Adrenal gland (tissue), 9 donors: ENCODE measurements at regions not wholly inside any gene's neighbourhood (a gene's known extent, or its start where the extent isn't known, plus 50 kb on each side); places are given as distances from the start of the nearest gene placed in this dataset.

Experiments
- DNase-seq, 7 donors: peaks; one replicate each; pipeline ENCODE4 v3.0.0-alpha.2; 2019 to 2020
- H3K27ac ChIP-seq, 5 donors: fragments of 200-600 bp; sonication (generic) in 4 of 5; 1 replicate in 3 of 5; 2 replicates in 2 of 5; pipeline versions ENCODE4 v1.5.1 to v1.8.0; 2016 to 2020; ENCODE audit warnings: mild to moderate bottlenecking in 1 of 5
- H3K27me3 ChIP-seq: fragments of 200-600 bp; 2 replicates; pipeline ENCODE4 v1.8.0; 2021
- H3K36me3 ChIP-seq, 2 donors: fragments of 200-600 bp; replicated peaks in 1 of 2; 1 replicate in 1 of 2; 2 replicates in 1 of 2; pipeline versions ENCODE4 v1.5.1 to v1.8.0; 2018 to 2022
- H3K4me1 ChIP-seq, 2 donors: fragments of 200-600 bp; replicated peaks in 1 of 2; 1 replicate in 1 of 2; 2 replicates in 1 of 2; pipeline versions ENCODE4 v1.5.1 to v1.8.0; 2018 to 2021
- H3K4me3 ChIP-seq, 4 donors: fragments of 200-600 bp; sonication (generic) in 3 of 4; one replicate each; pipeline ENCODE4 v1.5.1; 2016 to 2018
- H3K9me3 ChIP-seq, 3 donors: fragments of 200-600 bp; sonication (generic) in 1 of 3; replicated peaks in 1 of 3; 1 replicate in 2 of 3; 2 replicates in 1 of 3; pipeline versions ENCODE4 v1.5.1 to v1.8.0; 2016 to 2021
- CTCF ChIP-seq, 6 experiments: fragments of 450-650 bp in 4 of 6; fragments of 200-600 bp in 2 of 6; sonication (generic) in 1 of 6; IDR thresholded peaks; 1 replicate in 5 of 6; 2 replicates in 1 of 6; pipeline versions ENCODE4 v1.5.1 to v1.8.0; 2016 to 2021; ENCODE audit warnings: antibody characterized with exemption in 6 of 6, mild to moderate bottlenecking in 2 of 6, moderate library complexity in 1 of 6
- POLR2A ChIP-seq, 2 donors: fragments of 450-650 bp; IDR thresholded peaks; one replicate each; pipeline ENCODE4 v1.6.1; 2017; ENCODE audit warnings: antibody characterized with exemption in 2 of 2, mild to moderate bottlenecking in 2 of 2, moderate library complexity in 1 of 2
- WGBS, 4 donors: extraction: QIAGEN DNeasy Blood & Tissue Kit in 2 of 4; methylation state at CpG; one replicate each; pipeline versions ENCODE4 v1.1.5 to v1.1.7; 2013 to 2017; 5-methylcytosine and 5-hydroxymethylcytosine counted together
- intact Hi-C, 2 donors: fragments of 100-400 bp; cut with DNase I; formaldehyde crosslinking; loops; one replicate each; pipeline versions ENCODE4 v1.14.1 to v1.15.0; 2022 to 2023
- donor health status: healthy with polysubstance abuse.
- donor health status: Bipolar disorder and iron deficiency.
- donor health status: DM: yes; HTN: yes; CAD: no.
- donor health status: DM: no; HTN: no; CAD: no.
- donor health status: DM: no; HTN: no; CAD: no.

GRCh38 chr16:73732143-73732542 is 564.5 kb upstream of the PSMD7 start:
- no peaks in the 10 kb centered on the region for H3K36me3 ChIP-seq
- 76 to 90% (median 78%) methylated on average over 1 of the region's 1 CpG for WGBS, 4 donors
- TF ChIP-seq CTCF (IDR thresholded peaks at IDR 0.05): no peak
- TF ChIP-seq POLR2A (IDR thresholded peaks at IDR 0.05): no peak
- no peak overlapping the region for H3K4me3 ChIP-seq
- DNase-seq: no peak
- H3K27me3 ChIP-seq: no peaks in the 10 kb centered on the region
- no peaks in the 10 kb centered on the region for H3K9me3 ChIP-seq
- no peak overlapping the region for H3K27ac ChIP-seq
- H3K4me1 ChIP-seq: no peaks in the 10 kb centered on the region
- intact Hi-C loops: no loop called here

GRCh38 chr16:73730481-73731090 is 566.0 kb upstream of the PSMD7 start:
- Histone ChIP-seq H3K4me3 (no peak overlapping the region), H3K27me3 (no peaks in the 10 kb centered on the region), H3K4me1 (no peaks in the 10 kb centered on the region), H3K36me3 (no peaks in the 10 kb centered on the region), H3K9me3 (no peaks in the 10 kb centered on the region), H3K27ac (no peak overlapping the region)
- TF ChIP-seq POLR2A (IDR thresholded peaks at IDR 0.05): no peak
- no peak for TF ChIP-seq CTCF (IDR thresholded peaks at IDR 0.05)
- no peak for DNase-seq
- 83 to 89% (median 87%) methylated on average over 15 of the region's 15 CpGs for WGBS, 4 donors
- intact Hi-C loops: no loop called here

DNA sequence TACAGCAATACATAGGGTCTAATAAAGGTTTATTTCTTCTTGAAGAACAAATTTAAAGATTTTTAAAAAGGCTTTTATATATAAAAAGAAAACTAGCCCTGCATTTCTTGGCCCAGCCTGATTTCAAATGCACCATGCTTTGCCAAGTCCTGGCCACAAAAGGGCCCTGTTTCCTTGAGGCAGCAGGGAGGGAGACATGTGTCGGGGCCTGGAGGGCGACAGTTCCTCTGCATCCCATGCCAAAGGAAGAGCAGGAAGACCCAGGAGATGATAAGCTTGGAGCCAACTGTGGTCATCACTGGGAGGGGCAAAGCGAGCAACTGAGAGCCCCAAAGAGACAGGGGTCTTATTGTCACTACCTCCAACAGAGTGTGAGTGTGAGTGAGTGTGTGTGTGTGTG is 571.5 kb upstream of the PSMD7 start:
- intact Hi-C loops: loop anchor here in 1 of 2 donors (10.0 kb wide), 1 partner anchor 150 kb away; no protein-coding TSS in a partner anchor
- H3K4me1 ChIP-seq: no peaks in the 10 kb centered on the region
- H3K27ac ChIP-seq: no peak overlapping the region
- no peak overlapping the region for H3K4me3 ChIP-seq
- H3K9me3 ChIP-seq: no peaks in the 10 kb centered on the region
- H3K36me3 ChIP-seq: no peaks in the 10 kb centered on the region
- DNase-seq: no peak
- 77 to 85% (median 82%) methylated on average over 3 of the region's 3 CpGs for WGBS, 4 donors
- TF ChIP-seq POLR2A (IDR thresholded peaks at IDR 0.05): no peak
- TF ChIP-seq CTCF (IDR thresholded peaks at IDR 0.05): no peak
- no peaks in the 10 kb centered on the region for H3K27me3 ChIP-seq

DNA sequence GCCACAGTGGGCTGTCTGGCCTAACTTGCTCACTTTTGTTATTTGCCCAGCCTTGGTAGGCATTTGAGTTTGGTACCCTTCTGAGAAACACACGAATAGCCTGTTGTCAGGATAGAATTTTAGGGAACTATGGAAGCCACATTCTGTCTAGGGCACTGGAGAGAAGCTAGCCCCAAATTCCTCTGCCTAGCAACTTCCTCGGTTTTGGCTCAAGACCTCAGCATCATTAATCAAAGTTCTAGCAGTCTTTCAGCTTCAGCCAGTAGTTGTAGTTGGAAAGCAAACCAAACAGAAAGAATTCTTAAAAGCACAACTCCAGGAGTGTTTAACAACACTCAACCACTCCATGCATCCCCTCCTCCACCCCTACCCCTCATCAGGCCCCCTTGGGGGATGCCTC is 572.1 kb upstream of the PSMD7 start:
- no peak for DNase-seq
- Histone ChIP-seq H3K27me3 (no peaks in the 10 kb centered on the region), H3K4me3 (no peak overlapping the region)

More for the DNA sequence above, 572.1 kb upstream of the PSMD7 start:
- H3K36me3 ChIP-seq: no peaks in the 10 kb centered on the region
- intact Hi-C loops: loop anchor here in 1 of 2 donors (10.0 kb wide), 1 partner anchor 150 kb away; no protein-coding TSS in a partner anchor
- H3K9me3 ChIP-seq: no peaks in the 10 kb centered on the region
- TF ChIP-seq POLR2A (IDR thresholded peaks at IDR 0.05) (no peak), CTCF (IDR thresholded peaks at IDR 0.05) (no peak)
- H3K27ac ChIP-seq: no peak overlapping the region
- no peaks in the 10 kb centered on the region for H3K4me1 ChIP-seq
- 43 to 51% (median 45%) methylated on average over 2 of the region's 2 CpGs for WGBS, 4 donors
